Activated T-cell treated with anti-CD3 and anti-CD28 coated beads, Interleukin-2, amount 50 U/mL, for 4 hours (primary cell): ENCODE measurements at regions not wholly inside any gene's neighbourhood (a gene's known extent, or its start where the extent isn't known, plus 50 kb on each side); places are given as distances from the start of the nearest gene placed in this dataset.

Experiments used
- ATAC-seq, 2 donors: fragments of 200-7000 bp; cut with Tn5 transposase; one replicate each; pipeline ENCODE4 v1.10.0; 2021
- DNase-seq: peaks from one replicate; pipeline ENCODE4 v3.0.0-alpha.2; 2020
- H3K27me3 Mint-ChIP-seq: one replicate; pipeline ENCODE4 v1.8.0; 2021; ENCODE audit warnings: low read depth, mixed read lengths
- H3K36me3 Mint-ChIP-seq: one replicate; pipeline ENCODE4 v1.8.0; 2022; ENCODE audit warnings: mixed read lengths; ENCODE audit not compliant: insufficient read depth
- H3K4me1 Mint-ChIP-seq: one replicate; pipeline ENCODE4 v1.8.0; 2021; ENCODE audit warnings: low read depth, mixed read lengths
- H3K4me3 Mint-ChIP-seq: one replicate; pipeline ENCODE4 v1.8.0; 2021; ENCODE audit warnings: mild to moderate bottlenecking, moderate library complexity, mixed read lengths
- H3K9me3 Mint-ChIP-seq: one replicate; pipeline ENCODE4 v1.8.0; 2021; ENCODE audit warnings: mixed read lengths

DNA sequence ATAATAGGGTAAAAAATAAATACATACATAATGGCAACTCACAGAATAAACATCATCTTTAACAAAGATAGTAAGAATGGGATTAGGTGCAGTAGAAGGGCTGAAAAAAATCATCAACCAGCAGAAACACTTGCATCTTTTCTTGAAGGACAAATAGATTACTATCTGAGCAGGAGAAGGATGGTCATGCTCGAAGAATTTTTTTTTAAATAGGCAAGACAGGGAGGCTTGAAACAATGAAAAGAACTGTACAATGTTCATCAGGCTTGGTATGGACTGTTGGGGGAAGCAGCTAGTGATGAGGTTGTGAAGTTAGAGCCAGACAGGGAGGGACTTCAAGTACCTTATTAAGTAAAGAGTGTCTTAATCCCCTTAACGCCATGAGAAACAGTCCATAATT, 167.4 kb upstream of the LDB2 start:
- ATAC-seq (no peak), DNase-seq (no peak)
- Mint-ChIP-seq H3K27me3 (no peaks in the 10 kb centered on the region), H3K4me3 (no peak overlapping the region), H3K4me1 (no peaks in the 10 kb centered on the region), H3K9me3 (peaks cover 7% of the 10 kb centered on the region), H3K36me3 (no peaks in the 10 kb centered on the region)

DNA sequence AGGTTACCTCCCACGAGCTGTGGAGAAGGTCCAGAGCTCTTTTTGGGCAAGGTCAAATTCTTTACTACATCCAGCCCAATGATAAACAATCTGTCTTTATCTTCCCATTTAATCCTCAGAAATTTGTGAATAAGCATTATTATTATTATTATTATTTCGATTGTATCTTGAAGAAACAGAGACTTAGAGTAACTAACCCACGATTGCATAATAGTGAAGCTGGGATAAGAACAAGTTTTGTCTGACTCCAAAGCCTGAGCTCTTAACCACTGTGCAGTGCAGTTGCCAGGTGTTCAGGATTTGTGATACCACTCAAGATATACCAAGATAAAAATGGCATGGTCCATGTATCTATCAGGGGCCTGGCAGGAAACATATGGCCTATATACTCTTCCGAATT, 166.5 kb upstream of the LDB2 start:
- Mint-ChIP-seq H3K4me1 (no peaks in the 10 kb centered on the region), H3K4me3 (no peak overlapping the region), H3K9me3 (peaks cover 4% of the 10 kb centered on the region), H3K36me3 (no peaks in the 10 kb centered on the region), H3K27me3 (no peaks in the 10 kb centered on the region)
- ATAC-seq = no peak
- DNase-seq = no peak

GRCh38 chr4:17063888-17064287, 165.4 kb upstream of the LDB2 start:
- Mint-ChIP-seq H3K27me3 (no peaks in the 10 kb centered on the region), H3K4me1 (no peaks in the 10 kb centered on the region), H3K9me3 (peaks cover 4% of the 10 kb centered on the region), H3K36me3 (no peaks in the 10 kb centered on the region), H3K4me3 (no peak overlapping the region)
- ATAC-seq (no peak), DNase-seq (no peak)

GRCh38 chr4:17060230-17060629, 161.8 kb upstream of the LDB2 start:
- DNase-seq (no peak), ATAC-seq (no peak)
- H3K27me3 Mint-ChIP-seq = no peaks in the 10 kb centered on the region
- no peak overlapping the region for H3K4me3 Mint-ChIP-seq
- H3K4me1 Mint-ChIP-seq = no peaks in the 10 kb centered on the region
- H3K9me3 Mint-ChIP-seq = peaks cover 4% of the 10 kb centered on the region
- H3K36me3 Mint-ChIP-seq = no peaks in the 10 kb centered on the region

DNA sequence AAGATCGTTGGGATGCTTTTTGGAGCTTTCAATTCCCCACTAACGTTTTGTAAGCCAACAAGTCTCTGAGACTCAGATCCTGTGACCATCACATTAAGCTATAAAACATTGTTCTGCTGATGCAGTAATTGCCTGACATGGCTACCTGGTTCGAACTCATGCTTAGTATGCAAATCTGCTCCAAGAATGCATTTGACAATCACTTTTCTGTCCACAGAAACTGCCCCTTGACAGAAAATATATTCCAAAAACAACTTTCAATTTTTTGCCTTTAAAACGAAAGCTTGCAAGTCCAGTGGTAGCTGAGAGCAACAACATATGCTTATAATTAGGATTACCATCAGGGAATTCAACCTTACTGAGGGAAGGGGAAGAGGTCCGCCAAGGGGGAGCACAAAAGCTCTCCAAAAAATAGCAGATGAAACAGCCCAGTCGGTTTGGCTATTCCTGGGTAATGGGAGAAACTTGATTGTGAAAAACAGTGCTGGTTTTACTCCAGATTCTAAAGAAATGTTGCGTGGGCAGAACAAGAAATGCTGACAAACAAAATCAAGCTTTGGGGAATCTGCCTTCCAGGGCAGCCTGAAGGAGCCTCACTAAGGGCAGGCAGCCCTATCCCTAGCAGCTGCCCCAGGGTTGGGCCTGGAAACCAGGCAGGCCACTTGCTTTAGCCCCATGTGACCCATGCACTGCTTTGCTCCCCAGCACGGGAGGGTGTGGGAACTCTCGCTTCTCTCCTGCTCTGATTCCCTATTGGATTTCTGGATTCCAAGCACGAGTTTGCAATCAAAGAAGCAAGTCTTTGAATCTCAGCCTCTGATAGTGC, 160.7 kb upstream of the LDB2 start:
- peaks cover 4% of the 10 kb centered on the region for H3K9me3 Mint-ChIP-seq
- H3K36me3 Mint-ChIP-seq = no peaks in the 10 kb centered on the region
- no peak for ATAC-seq
- H3K4me3 Mint-ChIP-seq = no peak overlapping the region
- H3K27me3 Mint-ChIP-seq = no peaks in the 10 kb centered on the region
- DNase-seq = no peak
- no peaks in the 10 kb centered on the region for H3K4me1 Mint-ChIP-seq

- Mint-ChIP-seq H3K4me3 (no peak overlapping the region), H3K36me3 (no peaks in the 10 kb centered on the region), H3K4me1 (no peaks in the 10 kb centered on the region), H3K27me3 (no peaks in the 10 kb centered on the region), H3K9me3 (peaks cover 4% of the 10 kb centered on the region)
- no peak for ATAC-seq
- DNase-seq = no peak
Measured at GRCh38 chr4:17058536-17058915, 160.1 kb upstream of the LDB2 start.

DNA sequence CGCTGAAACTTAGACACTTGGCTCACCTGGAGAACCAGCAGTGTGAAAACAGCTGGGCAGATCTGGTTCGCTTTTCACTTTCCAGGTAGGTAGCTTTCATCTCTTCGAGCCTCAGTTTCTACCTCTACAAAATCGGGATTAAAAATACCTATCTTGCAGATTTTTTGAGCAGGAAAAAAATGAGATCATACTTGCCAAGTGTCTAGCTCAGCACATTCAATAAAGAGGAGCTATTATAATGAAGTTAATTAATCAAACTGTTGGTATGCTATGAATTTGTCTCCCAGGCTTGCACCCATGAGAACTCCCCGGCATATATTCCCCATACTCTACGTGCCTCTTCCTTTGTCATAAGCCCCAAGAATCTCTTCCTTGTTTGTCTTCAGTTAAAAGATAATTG, 158.6 kb upstream of the LDB2 start:
- Mint-ChIP-seq H3K4me1 (no peaks in the 10 kb centered on the region), H3K9me3 (peaks cover 4% of the 10 kb centered on the region), H3K27me3 (no peaks in the 10 kb centered on the region), H3K4me3 (no peak overlapping the region), H3K36me3 (no peaks in the 10 kb centered on the region)
- DNase-seq = no peak
- ATAC-seq = no peak

DNA sequence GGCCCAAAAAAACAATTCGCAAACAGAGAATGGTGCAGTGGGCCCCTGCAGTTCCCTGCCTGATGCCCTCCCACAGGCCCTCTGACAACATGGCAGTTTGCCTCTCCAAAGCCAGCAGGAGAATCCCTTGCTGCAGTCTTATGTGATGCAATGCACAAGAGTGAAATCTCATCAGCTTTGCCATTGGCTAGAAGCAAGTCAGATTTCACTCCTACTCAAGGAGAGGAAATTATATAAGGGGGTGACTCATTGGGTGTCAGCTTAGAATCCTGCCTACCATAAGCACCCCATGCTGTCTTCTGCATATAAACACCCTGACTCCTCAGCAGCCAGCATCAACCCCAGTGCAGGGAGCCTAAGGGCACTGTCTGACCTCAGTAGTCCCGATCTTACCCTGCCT, 157.3 kb upstream of the LDB2 start:
- DNase-seq (no peak), ATAC-seq (no peak)
- H3K4me1 Mint-ChIP-seq = no peaks in the 10 kb centered on the region
- H3K27me3 Mint-ChIP-seq = no peaks in the 10 kb centered on the region
- H3K9me3 Mint-ChIP-seq = no peaks in the 10 kb centered on the region
- H3K36me3 Mint-ChIP-seq = no peaks in the 10 kb centered on the region
- no peak overlapping the region for H3K4me3 Mint-ChIP-seq

DNA sequence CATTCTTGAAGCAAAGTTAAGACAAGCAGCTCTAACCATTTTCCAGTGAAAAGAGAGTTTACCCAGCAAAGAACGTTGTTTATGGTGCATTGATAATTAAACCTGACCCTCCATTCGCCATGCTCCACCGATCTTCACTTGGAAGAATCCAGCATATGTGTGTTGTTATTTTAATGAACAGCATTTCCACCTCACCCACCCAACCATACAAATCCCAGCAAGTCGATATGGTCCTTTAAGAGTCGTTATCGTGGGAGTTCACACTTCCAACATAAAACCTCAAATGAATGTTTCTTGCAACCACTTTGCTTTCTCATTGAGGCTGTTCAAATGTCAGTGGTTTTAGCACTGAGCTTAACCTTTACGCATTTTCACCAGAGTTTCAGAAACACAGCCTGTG, 147.4 kb upstream of the LDB2 start:
- H3K36me3 Mint-ChIP-seq = no peaks in the 10 kb centered on the region
- peaks cover 1% of the 10 kb centered on the region for H3K27me3 Mint-ChIP-seq
- no peak for DNase-seq
- no peak overlapping the region for H3K4me3 Mint-ChIP-seq
- H3K4me1 Mint-ChIP-seq = no peaks in the 10 kb centered on the region
- ATAC-seq = no peak
- no peaks in the 10 kb centered on the region for H3K9me3 Mint-ChIP-seq

GRCh38 chr4:17038510-17039176, 140.2 kb upstream of the LDB2 start:
- no peak for ATAC-seq
- H3K27me3 Mint-ChIP-seq = no peaks in the 10 kb centered on the region

GRCh38 chr4:17033768-17034181, 135.3 kb upstream of the LDB2 start:
- no peaks in the 10 kb centered on the region for H3K4me1 Mint-ChIP-seq
- DNase-seq = no peak
- ATAC-seq = no peak
- H3K36me3 Mint-ChIP-seq = no peaks in the 10 kb centered on the region
- H3K27me3 Mint-ChIP-seq = no peaks in the 10 kb centered on the region
- no peaks in the 10 kb centered on the region for H3K9me3 Mint-ChIP-seq
- no peak overlapping the region for H3K4me3 Mint-ChIP-seq

More at GRCh38 chr4:17038510-17039176, 140.2 kb upstream of the LDB2 start:
- Mint-ChIP-seq H3K4me1 (no peaks in the 10 kb centered on the region), H3K36me3 (no peaks in the 10 kb centered on the region), H3K9me3 (no peaks in the 10 kb centered on the region), H3K4me3 (no peak overlapping the region)
- DNase-seq = no peak

GRCh38 chr4:17033025-17033767, 134.8 kb upstream of the LDB2 start:
- Mint-ChIP-seq H3K4me1 (no peaks in the 10 kb centered on the region), H3K36me3 (no peaks in the 10 kb centered on the region), H3K27me3 (no peaks in the 10 kb centered on the region), H3K4me3 (no peak overlapping the region), H3K9me3 (no peaks in the 10 kb centered on the region)
- DNase-seq = no peak
- no peak for ATAC-seq

GRCh38 chr4:17030543-17030942, 132.1 kb upstream of the LDB2 start:
- Mint-ChIP-seq H3K4me3 (no peak overlapping the region), H3K9me3 (no peaks in the 10 kb centered on the region), H3K36me3 (no peaks in the 10 kb centered on the region), H3K4me1 (no peaks in the 10 kb centered on the region), H3K27me3 (no peaks in the 10 kb centered on the region)
- no peak for DNase-seq
- ATAC-seq = no peak

DNA sequence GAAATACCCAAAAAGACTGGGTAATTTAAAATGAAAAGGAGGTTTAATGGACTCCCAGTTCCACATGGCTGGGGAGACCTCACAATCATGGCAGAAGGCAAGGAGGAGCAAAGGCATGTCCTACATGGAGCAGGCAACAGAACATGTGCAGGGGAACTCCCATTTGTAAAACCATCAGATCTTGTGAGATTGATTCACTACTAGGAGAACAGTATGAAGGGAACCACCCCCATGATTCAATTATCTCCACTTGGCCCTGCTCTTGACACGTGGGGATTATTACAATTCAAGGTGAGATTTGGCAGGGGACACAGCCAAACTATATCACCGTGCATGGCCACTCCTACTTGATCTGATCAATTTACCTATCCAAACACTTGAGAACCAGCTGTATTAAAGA, 131.5 kb upstream of the LDB2 start:
- ATAC-seq = no peak
- Mint-ChIP-seq H3K36me3 (no peaks in the 10 kb centered on the region), H3K4me1 (no peaks in the 10 kb centered on the region)

DNA sequence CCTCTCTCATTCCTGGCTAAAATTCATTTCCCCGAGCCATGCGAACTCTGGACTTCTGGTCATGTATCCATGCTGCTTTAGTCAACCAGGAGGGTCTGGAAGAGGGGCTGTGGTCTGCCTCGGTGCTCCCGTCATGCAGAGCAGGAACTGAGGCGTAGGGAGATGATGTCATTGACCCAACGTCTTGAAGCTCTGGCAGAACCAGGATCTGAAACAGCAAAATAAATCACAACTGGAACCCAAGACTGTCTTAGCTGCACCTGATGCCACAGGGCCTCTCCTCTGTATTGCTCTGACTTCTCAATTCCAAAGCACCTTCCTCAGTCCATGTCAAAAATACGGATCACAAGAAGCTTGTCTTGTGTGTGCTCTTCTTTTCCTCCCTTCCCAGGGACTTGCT, 131.0 kb upstream of the LDB2 start:
- DNase-seq (no peak), ATAC-seq (no peak)
- Mint-ChIP-seq H3K9me3 (no peaks in the 10 kb centered on the region), H3K27me3 (peaks cover 3% of the 10 kb centered on the region), H3K4me3 (no peak overlapping the region), H3K36me3 (no peaks in the 10 kb centered on the region), H3K4me1 (no peaks in the 10 kb centered on the region)

More for the DNA sequence above, 131.5 kb upstream of the LDB2 start:
- Mint-ChIP-seq H3K4me3 (no peak overlapping the region), H3K27me3 (no peaks in the 10 kb centered on the region), H3K9me3 (no peaks in the 10 kb centered on the region)
- DNase-seq = no peak
